SJSA1 (cell line): ENCODE measurements at regions not wholly inside any gene's neighbourhood (a gene's known extent, or its start where the extent isn't known, plus 50 kb on each side); places are given as distances from the start of the nearest gene placed in this dataset.

Source experiments
- DNase-seq, 2 experiments: peaks; one replicate each; pipeline ENCODE4 v3.0.0-alpha.2; 2015 to 2020; ENCODE audit warnings: low spot score in 2 of 2, low read depth in 1 of 2
- H3K27ac ChIP-seq: fragments of 250-450 bp; sonication (Bioruptor Pico); 2 replicates; pipeline ENCODE4 v1.5.1; 2020; ENCODE audit warnings: mild to moderate bottlenecking, moderate library complexity
- H3K27me3 ChIP-seq: fragments of 250-450 bp; sonication (Bioruptor Pico); replicated peaks from 2 replicates; pipeline ENCODE4 v1.5.1; 2020; ENCODE audit warnings: mild to moderate bottlenecking, moderate library complexity
- H3K36me3 ChIP-seq: fragments of 250-450 bp; sonication (Bioruptor Pico); 2 replicates; pipeline ENCODE4 v1.5.1; 2020; ENCODE audit warnings: mild to moderate bottlenecking
- H3K4me1 ChIP-seq: fragments of 250-450 bp; sonication (Bioruptor Pico); replicated peaks from 2 replicates; pipeline ENCODE4 v1.6.1; 2021; ENCODE audit warnings: mild to moderate bottlenecking
- H3K4me3 ChIP-seq: fragments of 250-450 bp; sonication (Bioruptor Pico); 2 replicates; pipeline ENCODE4 v1.5.1; 2020; ENCODE audit warnings: mild to moderate bottlenecking
- H3K9me3 ChIP-seq: fragments of 250-450 bp; sonication (Bioruptor Pico); replicated peaks from 2 replicates; pipeline ENCODE4 v1.5.1; 2020; ENCODE audit warnings: mild to moderate bottlenecking

DNA sequence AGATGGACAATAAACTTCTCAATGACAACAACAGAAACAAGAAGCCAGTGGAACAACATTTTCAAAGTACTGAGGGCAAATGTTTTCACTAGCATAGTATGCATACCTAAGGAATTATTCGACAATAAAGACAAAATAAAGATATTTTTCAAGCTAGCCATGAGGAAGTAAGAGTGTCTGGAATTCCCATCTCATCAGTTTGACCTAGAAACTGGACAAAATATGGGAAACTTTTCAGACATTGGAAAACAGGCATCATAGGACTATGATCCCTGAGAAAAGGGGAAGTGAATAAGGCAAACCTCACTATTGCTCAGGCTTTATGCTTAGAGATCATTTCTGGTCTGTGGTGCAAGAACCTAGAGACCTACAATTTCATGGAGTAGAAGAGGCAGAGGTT is 86.3 kb downstream of the OAT start:
- DNase-seq: peak in 1 of 2 experiments; percentile 10
- Histone ChIP-seq H3K4me3 (no peak overlapping the region), H3K27ac (no peak overlapping the region), H3K36me3 (no peaks in the 10 kb centered on the region), H3K27me3 (no peaks in the 10 kb centered on the region), H3K9me3 (no peaks in the 10 kb centered on the region), H3K4me1 (no peaks in the 10 kb centered on the region)

- no peaks in the 10 kb centered on the region for H3K4me1 ChIP-seq
- H3K27me3 ChIP-seq: no peaks in the 10 kb centered on the region
- no peaks in the 10 kb centered on the region for H3K36me3 ChIP-seq
- no peak overlapping the region for H3K4me3 ChIP-seq
- no peak overlapping the region for H3K27ac ChIP-seq
- H3K9me3 ChIP-seq: no peaks in the 10 kb centered on the region
- DNase-seq: peak in 1 of 2 experiments; percentile 13
These were observed 88.8 kb downstream of the OAT start for GRCh38 chr10:124329941-124330340.

- DNase-seq: peak in 1 of 2 experiments; percentile 16
- H3K27ac ChIP-seq: no peak overlapping the region
These were observed 89.4 kb downstream of the OAT start for GRCh38 chr10:124329362-124329761.

DNA sequence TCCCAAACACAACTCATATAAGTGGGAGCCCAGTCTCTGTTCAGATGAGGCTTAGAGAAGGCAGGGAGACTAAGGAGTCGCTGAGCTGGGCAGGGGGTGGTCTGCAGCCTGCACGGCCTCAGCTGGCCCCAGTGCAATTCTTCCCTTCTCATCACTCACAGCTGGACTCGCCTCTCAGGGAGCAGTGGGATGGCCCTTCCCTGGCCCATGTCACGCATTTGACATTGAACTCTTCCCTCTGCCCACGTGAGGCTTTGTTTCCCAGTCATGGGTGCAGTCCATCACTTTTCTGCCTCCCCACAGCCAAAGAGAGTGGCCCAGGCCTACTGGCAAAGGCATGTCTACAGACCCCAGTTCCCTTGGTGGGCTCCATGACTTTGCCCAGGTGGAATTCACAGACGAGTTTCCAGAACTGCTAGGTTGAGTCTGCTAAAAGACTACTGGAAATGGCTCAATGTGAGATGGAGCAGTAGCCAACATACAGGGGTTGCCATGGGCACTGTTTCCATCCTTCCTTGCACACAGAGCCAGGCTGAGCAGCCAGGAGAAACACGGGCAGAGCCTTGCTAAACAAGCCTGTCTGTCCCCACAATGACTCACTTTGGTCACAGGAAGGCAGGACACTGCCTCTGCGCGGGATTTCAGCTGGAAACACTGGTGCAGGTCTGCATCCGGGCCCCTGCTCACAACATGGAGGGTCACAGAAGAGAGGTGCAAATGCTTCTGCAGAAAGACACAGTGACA is 90.1 kb downstream of the OAT start:
- no peak overlapping the region for H3K4me3 ChIP-seq
- no peaks in the 10 kb centered on the region for H3K4me1 ChIP-seq
- no peak overlapping the region for H3K27ac ChIP-seq
- no peaks in the 10 kb centered on the region for H3K27me3 ChIP-seq
- H3K9me3 ChIP-seq: no peaks in the 10 kb centered on the region
- no peaks in the 10 kb centered on the region for H3K36me3 ChIP-seq
- DNase-seq: peak in 1 of 2 experiments; percentile 25

More at GRCh38 chr10:124329362-124329761, 89.4 kb downstream of the OAT start:
- Histone ChIP-seq H3K36me3 (no peaks in the 10 kb centered on the region), H3K27me3 (no peaks in the 10 kb centered on the region), H3K4me1 (no peaks in the 10 kb centered on the region), H3K4me3 (no peak overlapping the region), H3K9me3 (no peaks in the 10 kb centered on the region)

DNA sequence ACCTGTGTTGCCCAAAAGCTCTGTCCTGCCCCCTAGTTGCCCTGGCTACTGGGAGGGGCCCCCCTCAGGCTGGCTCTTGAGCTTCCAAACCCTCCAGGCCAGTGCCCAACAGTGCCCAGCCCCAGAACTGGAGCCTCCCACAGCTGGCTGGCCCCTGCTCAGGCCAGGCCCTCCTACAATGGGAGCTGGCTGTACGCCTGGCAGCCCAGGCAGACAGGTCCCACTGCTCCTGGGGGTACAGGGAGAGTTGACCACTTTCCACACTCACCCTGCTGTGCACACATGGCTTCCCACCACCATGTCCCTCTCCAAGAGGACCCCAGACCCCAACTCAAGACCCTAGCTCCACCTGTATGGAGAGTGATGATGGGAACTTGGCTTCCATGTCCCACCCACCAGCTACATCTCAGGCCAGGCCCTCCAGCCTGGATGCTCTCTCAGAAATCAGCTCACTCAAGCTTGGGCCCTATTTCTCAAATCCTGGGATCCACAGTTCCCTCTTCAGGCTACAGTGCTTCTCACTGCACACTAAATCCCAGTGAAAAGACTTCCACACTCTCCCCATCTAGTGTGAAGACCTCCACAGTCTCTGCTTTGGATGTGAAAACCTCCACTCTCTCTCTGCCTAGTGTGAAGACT is 92.6 kb downstream of the OAT start:
- H3K4me1 ChIP-seq: no peaks in the 10 kb centered on the region
- no peaks in the 10 kb centered on the region for H3K9me3 ChIP-seq
- H3K4me3 ChIP-seq: no peak overlapping the region
- no peak overlapping the region for H3K27ac ChIP-seq
- no peaks in the 10 kb centered on the region for H3K27me3 ChIP-seq
- DNase-seq: peak in 1 of 2 experiments; percentile 18
- H3K36me3 ChIP-seq: no peaks in the 10 kb centered on the region

GRCh38 chr10:124325633-124325914 is 93.1 kb downstream of the OAT start:
- no peak overlapping the region for H3K27ac ChIP-seq
- H3K4me1 ChIP-seq: no peaks in the 10 kb centered on the region
- no peaks in the 10 kb centered on the region for H3K36me3 ChIP-seq
- peak in 1 of 2 experiments; percentile 24 for DNase-seq
- no peak overlapping the region for H3K4me3 ChIP-seq
- H3K27me3 ChIP-seq: no peaks in the 10 kb centered on the region
- no peaks in the 10 kb centered on the region for H3K9me3 ChIP-seq

GRCh38 chr10:124324856-124325632 is 93.7 kb downstream of the OAT start:
- Histone ChIP-seq H3K4me3 (no peak overlapping the region), H3K9me3 (no peaks in the 10 kb centered on the region), H3K4me1 (no peaks in the 10 kb centered on the region), H3K27ac (no peak overlapping the region), H3K27me3 (no peaks in the 10 kb centered on the region), H3K36me3 (no peaks in the 10 kb centered on the region)
- DNase-seq: peak in 1 of 2 experiments; percentile 36

GRCh38 chr10:124324451-124324850 is 94.3 kb downstream of the OAT start:
- no peak overlapping the region for H3K27ac ChIP-seq
- H3K36me3 ChIP-seq: no peaks in the 10 kb centered on the region
- no peak overlapping the region for H3K4me3 ChIP-seq
- no peaks in the 10 kb centered on the region for H3K4me1 ChIP-seq
- peak in 1 of 2 experiments; percentile 22 for DNase-seq
- no peaks in the 10 kb centered on the region for H3K9me3 ChIP-seq
- H3K27me3 ChIP-seq: no peaks in the 10 kb centered on the region

- Histone ChIP-seq H3K9me3 (no peaks in the 10 kb centered on the region), H3K4me1 (no peaks in the 10 kb centered on the region), H3K4me3 (no peak overlapping the region), H3K27me3 (no peaks in the 10 kb centered on the region), H3K36me3 (no peaks in the 10 kb centered on the region), H3K27ac (no peak overlapping the region)
- DNase-seq: peak in 1 of 2 experiments; percentile 25
These were observed 94.9 kb downstream of the OAT start for GRCh38 chr10:124323806-124324205.

DNA sequence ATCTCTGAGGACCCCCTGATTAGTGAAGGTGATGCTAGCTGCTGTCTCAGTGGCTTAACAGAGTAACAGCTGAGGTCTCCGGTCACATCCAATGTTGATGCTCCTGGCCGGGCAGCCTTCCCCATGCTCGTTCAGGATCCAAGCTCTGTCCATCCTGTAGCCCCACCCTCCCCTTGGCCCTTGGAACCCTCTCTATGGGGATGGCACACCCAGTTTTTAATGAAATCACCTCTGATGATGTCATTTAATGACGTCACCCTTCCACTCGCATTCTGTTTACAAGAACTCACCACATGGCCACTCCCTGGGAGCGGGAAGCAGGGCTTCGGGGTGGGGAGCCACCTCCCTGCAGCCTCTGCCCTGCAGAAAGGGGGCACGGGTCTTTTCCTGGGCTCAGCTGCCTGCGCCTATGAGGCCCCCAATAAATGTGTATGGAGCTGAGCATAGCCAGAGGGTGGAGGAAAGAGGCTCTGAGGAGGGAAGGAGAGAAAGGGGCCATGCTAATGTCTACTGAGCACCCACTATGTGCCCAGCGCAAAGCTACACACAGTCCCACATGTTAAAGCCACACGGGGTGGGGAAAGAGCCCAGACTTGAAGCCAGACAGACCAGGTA is 95.5 kb downstream of the OAT start:
- no peaks in the 10 kb centered on the region for H3K9me3 ChIP-seq
- peak in 1 of 2 experiments; percentile 31 for DNase-seq
- no peaks in the 10 kb centered on the region for H3K27me3 ChIP-seq
- no peaks in the 10 kb centered on the region for H3K4me1 ChIP-seq
- no peak overlapping the region for H3K27ac ChIP-seq
- H3K4me3 ChIP-seq: no peak overlapping the region
- no peaks in the 10 kb centered on the region for H3K36me3 ChIP-seq

GRCh38 chr10:124322191-124322980 is 96.3 kb downstream of the OAT start:
- H3K36me3 ChIP-seq: no peaks in the 10 kb centered on the region
- no peaks in the 10 kb centered on the region for H3K27me3 ChIP-seq
- no peaks in the 10 kb centered on the region for H3K9me3 ChIP-seq
- H3K4me3 ChIP-seq: no peak overlapping the region
- H3K4me1 ChIP-seq: no peaks in the 10 kb centered on the region
- peak in 1 of 2 experiments; percentile 26 for DNase-seq
- no peak overlapping the region for H3K27ac ChIP-seq

GRCh38 chr10:124321433-124322089 is 97.2 kb downstream of the OAT start:
- no peaks in the 10 kb centered on the region for H3K36me3 ChIP-seq
- no peak overlapping the region for H3K4me3 ChIP-seq
- no peaks in the 10 kb centered on the region for H3K4me1 ChIP-seq
- H3K27me3 ChIP-seq: no peaks in the 10 kb centered on the region
- no peak overlapping the region for H3K27ac ChIP-seq
- H3K9me3 ChIP-seq: no peaks in the 10 kb centered on the region
- peak in 1 of 2 experiments; percentile 27 for DNase-seq
